Loucy (cell line): ENCODE measurements at regions not wholly inside any gene's neighbourhood (a gene's known extent, or its start where the extent isn't known, plus 50 kb on each side); places are given as distances from the start of the nearest gene placed in this dataset.

Experiments
- H2AFZ ChIP-seq: fragments of 200-600 bp; sonication (generic); 2 replicates; pipeline ENCODE4 v1.6.0; 2016; ENCODE audit warnings: antibody characterized with exemption, mild to moderate bottlenecking, low read length, moderate library complexity
- H3F3A ChIP-seq: fragments of 200-600 bp; 2 replicates; pipeline ENCODE4 v1.6.0; 2016; ENCODE audit warnings: antibody characterized with exemption, low read depth, mild to moderate bottlenecking
- H3K27me3 ChIP-seq: fragments of 200-600 bp; sonication (generic); 2 replicates; pipeline ENCODE4 v1.6.1; 2014; ENCODE audit warnings: low read length, mild to moderate bottlenecking; ENCODE audit not compliant: insufficient read depth, poor library complexity, severe bottlenecking
- H3K36me3 ChIP-seq: fragments of 200-600 bp; sonication (generic); 2 replicates; pipeline ENCODE4 v1.6.1; 2016; ENCODE audit warnings: low read length; ENCODE audit not compliant: insufficient read depth
- H3K4me1 ChIP-seq: fragments of 200-600 bp; sonication (generic); 2 replicates; pipeline ENCODE4 v1.5.1; 2014; ENCODE audit warnings: low read length, mild to moderate bottlenecking; ENCODE audit not compliant: insufficient read depth, poor library complexity, severe bottlenecking
- H3K4me2 ChIP-seq: fragments of 200-600 bp; sonication (generic); 2 replicates; pipeline ENCODE4 v1.6.0; 2014; ENCODE audit warnings: antibody characterized with exemption, low read length, low read depth, mild to moderate bottlenecking; ENCODE audit not compliant: poor library complexity, severe bottlenecking
- H3K4me3 ChIP-seq: fragments of 200-600 bp; sonication (generic); 2 replicates; pipeline ENCODE4 v1.5.1; 2014; ENCODE audit warnings: low read length, mild to moderate bottlenecking, mixed read lengths; ENCODE audit not compliant: poor library complexity, severe bottlenecking
- H3K79me2 ChIP-seq: fragments of 200-600 bp; sonication (generic); 2 replicates; pipeline ENCODE4 v1.6.1; 2014; ENCODE audit warnings: low read length; ENCODE audit not compliant: insufficient read depth
- H3K9ac ChIP-seq: fragments of 200-600 bp; sonication (generic); 2 replicates; pipeline ENCODE4 v1.6.0; 2014; ENCODE audit warnings: mild to moderate bottlenecking, low read depth, low read length, moderate library complexity; ENCODE audit not compliant: poor library complexity, severe bottlenecking
- H3K9me2 ChIP-seq: fragments of 200-600 bp; sonication (generic); replicated peaks from 2 replicates; pipeline ENCODE4 v1.6.1; 2016; ENCODE audit warnings: low read depth, low read length, mixed read lengths
- H3K9me3 ChIP-seq: fragments of 200-600 bp; sonication (generic); 2 replicates; pipeline ENCODE4 v1.6.1; 2014; ENCODE audit warnings: mild to moderate bottlenecking, antibody characterized with exemption, low read length, low read depth; ENCODE audit not compliant: insufficient read depth
- H4K20me1 ChIP-seq: fragments of 200-600 bp; sonication (generic); 2 replicates; pipeline ENCODE4 v1.6.0; 2014; ENCODE audit warnings: antibody characterized with exemption, low read length, mild to moderate bottlenecking; ENCODE audit not compliant: insufficient read depth, poor library complexity, severe bottlenecking
- CTCF ChIP-seq: fragments of 200-600 bp; sonication (generic); conservative IDR thresholded peaks from 2 replicates; pipeline ENCODE4 v1.5.1; 2014; ENCODE audit warnings: mild to moderate bottlenecking, antibody characterized with exemption, low read length
- EZH2phosphoT487 ChIP-seq: fragments of 200-600 bp; IDR thresholded peaks from 2 replicates; pipeline ENCODE4 v1.6.1; 2018; ENCODE audit warnings: antibody characterized with exemption, mild to moderate bottlenecking, moderate library complexity, borderline replicate concordance

GRCh38 chr5:22938362-22938761 lies 85.2 kb upstream of the CDH12 start:
- Histone ChIP-seq H3K9me3 (no peaks in the 10 kb centered on the region), H3K79me2 (no peaks in the 10 kb centered on the region), H3K27me3 (no peaks in the 10 kb centered on the region), H3K4me3 (no peak overlapping the region), H4K20me1 (no peaks in the 10 kb centered on the region), H3K36me3 (no peaks in the 10 kb centered on the region), H2AFZ (no peak overlapping the region), H3F3A (no peaks in the 10 kb centered on the region), H3K9ac (no peak overlapping the region), H3K9me2 (no peaks in the 10 kb centered on the region), H3K4me2 (no peak overlapping the region), H3K4me1 (no peaks in the 10 kb centered on the region)
- TF ChIP-seq CTCF (no peak), EZH2phosphoT487 (no peak)

- Histone ChIP-seq H3K9ac (no peak overlapping the region), H3K4me2 (no peak overlapping the region), H3K9me3 (no peaks in the 10 kb centered on the region), H3K4me3 (no peak overlapping the region), H4K20me1 (no peaks in the 10 kb centered on the region), H3K9me2 (no peaks in the 10 kb centered on the region), H3K27me3 (no peaks in the 10 kb centered on the region), H2AFZ (no peak overlapping the region), H3K36me3 (no peaks in the 10 kb centered on the region), H3F3A (no peaks in the 10 kb centered on the region), H3K79me2 (no peaks in the 10 kb centered on the region), H3K4me1 (no peaks in the 10 kb centered on the region)
- TF ChIP-seq CTCF (no peak), EZH2phosphoT487 (no peak)
These were observed 75.8 kb upstream of the CDH12 start for GRCh38 chr5:22928821-22929482.

GRCh38 chr5:22926574-22926973 lies 73.4 kb upstream of the CDH12 start:
- Histone ChIP-seq H3K4me2 (no peak overlapping the region), H2AFZ (no peak overlapping the region)

More at GRCh38 chr5:22926574-22926973, 73.4 kb upstream of the CDH12 start:
- TF ChIP-seq CTCF (no peak), EZH2phosphoT487 (no peak)
- no peaks in the 10 kb centered on the region for H3K9me2 ChIP-seq
- no peak overlapping the region for H3K4me3 ChIP-seq
- no peaks in the 10 kb centered on the region for H3K36me3 ChIP-seq
- H3F3A ChIP-seq = no peaks in the 10 kb centered on the region
- H3K27me3 ChIP-seq = no peaks in the 10 kb centered on the region
- H3K9ac ChIP-seq = no peak overlapping the region
- no peaks in the 10 kb centered on the region for H3K9me3 ChIP-seq
- no peaks in the 10 kb centered on the region for H4K20me1 ChIP-seq
- H3K79me2 ChIP-seq = no peaks in the 10 kb centered on the region
- no peaks in the 10 kb centered on the region for H3K4me1 ChIP-seq
